B cell (primary cell): ENCODE measurements at regions not wholly inside any gene's neighbourhood (a gene's known extent, or its start where the extent isn't known, plus 50 kb on each side); places are given as distances from the start of the nearest gene placed in this dataset.

Experiments
- ATAC-seq: fragments of 200-7000 bp; cut with Tn5 transposase; one replicate; pipeline ENCODE4 v1.10.0; 2021; ENCODE audit warnings: low read depth, mild to moderate bottlenecking, moderate number of reproducible peaks, moderate library complexity
- CTCF ChIA-PET: fragments of 350-600 bp; sonication (Branson Sonifier 250); formaldehyde crosslinking; loops from one replicate; lab custom pipeline; 2021; ENCODE audit warnings: antibody characterized with exemption, inconsistent platforms; lab: Charles Lee
- POLR2A ChIA-PET: fragments of 350-600 bp; sonication (Branson Sonifier 250); formaldehyde crosslinking; loops from one replicate; lab custom pipeline; 2021; ENCODE audit warnings: antibody characterized with exemption; lab: Charles Lee
- DNase-seq: peaks from one replicate; pipeline ENCODE4 v3.0.0; 2013
- H2AFZ ChIP-seq: 2 replicates; pipeline ENCODE4 v1.6.1; 2012; ENCODE audit warnings: mild to moderate bottlenecking, low read depth, low read length; ENCODE audit not compliant: insufficient read depth, poor library complexity, severe bottlenecking
- H3K27ac ChIP-seq, 2 donors: 1 replicate in 1 of 2; 2 replicates in 1 of 2; pipeline ENCODE4 v1.5.1; 2012 to 2013; ENCODE audit warnings: low read length in 2 of 2, mild to moderate bottlenecking in 2 of 2, moderate library complexity in 1 of 2
- H3K27me3 ChIP-seq, 4 experiments: fragments of 200-600 bp in 1 of 4; sonication (generic) in 1 of 4; replicated peaks in 1 of 4; 1 replicate in 2 of 4; 2 replicates in 2 of 4; pipeline versions ENCODE4 v1.6.1 to v1.7.0; 2013 to 2016; ENCODE audit warnings: low read length in 3 of 4, mild to moderate bottlenecking in 2 of 4, mixed read lengths in 1 of 4, moderate library complexity in 1 of 4; ENCODE audit not compliant: insufficient read depth in 4 of 4, control insufficient read depth in 3 of 4; ENCODE audit errors: control extremely low read depth in 1 of 4
- H3K36me3 ChIP-seq, 2 experiments: replicated peaks in 1 of 2; 1 replicate in 1 of 2; 2 replicates in 1 of 2; pipeline versions ENCODE4 v1.6.1 to v1.7.1; 2013; ENCODE audit warnings: low read length in 1 of 2; ENCODE audit not compliant: insufficient read depth in 2 of 2, control insufficient read depth in 1 of 2; ENCODE audit errors: control extremely low read depth in 1 of 2, extremely low read depth in 1 of 2
- H3K4me1 ChIP-seq, 2 donors: fragments of 200-600 bp in 1 of 2; sonication (generic) in 1 of 2; 1 replicate in 1 of 2; 2 replicates in 1 of 2; pipeline versions ENCODE4 v1.5.1 to v1.6.1; 2013 to 2017; ENCODE audit warnings: low read length in 2 of 2; ENCODE audit not compliant: control insufficient read depth in 2 of 2, insufficient read depth in 2 of 2
- H3K4me2 ChIP-seq: replicated peaks from 2 replicates; pipeline ENCODE3; 2012; ENCODE audit warnings: mild to moderate bottlenecking, low read depth, low read length; ENCODE audit not compliant: poor library complexity, severe bottlenecking
- H3K4me3 ChIP-seq, 5 experiments: fragments of 200-600 bp in 1 of 5; sonication (generic) in 1 of 5; 1 replicate in 3 of 5; 2 replicates in 2 of 5; pipeline versions ENCODE4 v1.5.1 to v1.7.0; 2011 to 2016; ENCODE audit warnings: low read length in 4 of 5, mild to moderate bottlenecking in 4 of 5, low read depth in 2 of 5, control low read depth in 1 of 5, moderate library complexity in 1 of 5; ENCODE audit not compliant: insufficient read depth in 1 of 5; ENCODE audit errors: control extremely low read depth in 1 of 5, extremely low read depth in 1 of 5
- H3K79me2 ChIP-seq: fragments of 200-600 bp; sonication (generic); one replicate; pipeline ENCODE4 v1.6.0; 2016; ENCODE audit warnings: low read length; ENCODE audit not compliant: control insufficient read depth, insufficient read depth
- H3K9ac ChIP-seq: fragments of 200-600 bp; sonication (generic); 2 replicates; pipeline ENCODE4 v1.6.1; 2017; ENCODE audit warnings: mild to moderate bottlenecking, low read length, moderate library complexity
- H3K9me3 ChIP-seq, 3 donors: one replicate each; pipeline versions ENCODE4 v1.6.1 to v1.7.1; 2013; ENCODE audit warnings: low read length in 2 of 3; ENCODE audit not compliant: control insufficient read depth in 2 of 3, insufficient read depth in 1 of 3; ENCODE audit errors: control extremely low read depth in 1 of 3
- H4K20me1 ChIP-seq: 2 replicates; pipeline ENCODE4 v1.6.0; 2012; ENCODE audit warnings: mild to moderate bottlenecking, low read length; ENCODE audit not compliant: insufficient read depth, control insufficient read depth, poor library complexity, severe bottlenecking
- H3K27ac Mint-ChIP-seq: one replicate; pipeline ENCODE4 v1.8.0; 2021; ENCODE audit warnings: mixed read lengths
- H3K27me3 Mint-ChIP-seq: one replicate; pipeline ENCODE4 v1.8.0; 2021; ENCODE audit warnings: mixed read lengths
- H3K4me1 Mint-ChIP-seq: one replicate; pipeline ENCODE4 v1.8.0; 2021; ENCODE audit warnings: mixed read lengths
- H3K4me3 Mint-ChIP-seq: one replicate; pipeline ENCODE4 v1.8.0; 2021; ENCODE audit warnings: mixed read lengths
- H3K9me3 Mint-ChIP-seq: one replicate; pipeline ENCODE4 v1.8.0; 2022; ENCODE audit warnings: mixed read lengths; ENCODE audit not compliant: insufficient read depth
- EZH2 ChIP-seq: IDR thresholded peaks from 2 replicates; pipeline ENCODE4 v1.6.1; 2012; ENCODE audit warnings: borderline replicate concordance, low read depth, mild to moderate bottlenecking, moderate library complexity, low read length; ENCODE audit not compliant: insufficient read depth, poor library complexity, severe bottlenecking
- WGBS: methylation state at CpG from one replicate; pipeline ENCODE4 v1.1.5; 2013; ENCODE audit warnings: missing lambda C conversion rate; ENCODE audit not compliant: insufficient coverage; 5-methylcytosine and 5-hydroxymethylcytosine counted together
- intact Hi-C: fragments of 100-400 bp; cut with micrococcal nuclease; formaldehyde crosslinking; loops from one replicate; pipeline ENCODE4 v1.10.0; 2022
- TF ChIP-seq, protein P1 (sequence below): fragments of 200-600 bp; IDR thresholded peaks from one replicate; pipeline ENCODE4 v1.8.0; 2022; ENCODE audit warnings: antibody characterized with exemption, mild to moderate bottlenecking

DNA sequence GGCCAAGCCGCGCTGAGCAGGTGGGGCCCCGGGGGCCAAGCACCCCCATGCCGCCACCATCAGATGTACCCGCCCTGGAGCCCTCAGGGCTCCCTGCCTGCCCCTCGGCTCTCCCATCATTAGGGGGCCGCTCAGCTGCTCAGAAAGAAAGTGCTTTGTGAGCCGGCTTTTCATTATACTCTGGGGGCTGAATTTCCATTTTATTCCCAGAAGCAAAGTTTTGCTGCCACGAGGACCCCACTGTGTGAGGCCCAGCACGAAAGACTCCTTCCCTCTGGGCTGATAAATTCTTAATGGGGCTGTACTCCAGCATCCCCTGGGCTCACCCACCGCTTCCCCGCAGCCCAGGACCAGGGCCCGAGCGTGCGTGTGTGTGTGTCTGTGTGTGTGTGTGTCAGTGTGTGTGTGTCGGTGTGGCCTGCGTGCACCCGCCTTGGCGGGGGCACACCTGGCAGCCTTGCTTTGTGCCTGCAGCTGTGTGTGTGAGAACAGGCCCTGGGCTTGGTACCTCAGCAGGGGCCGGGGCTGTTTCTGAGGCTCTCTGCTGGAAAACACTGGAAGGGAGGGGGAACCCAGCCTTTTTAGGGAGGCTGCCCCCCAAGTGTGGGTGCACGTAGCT is 103.0 kb upstream of the GSE1 start:
- CTCF ChIA-PET = no interaction called here
- H3K27ac ChIP-seq = no peak overlapping the region

More for the DNA sequence above, 103.0 kb upstream of the GSE1 start:
- Histone ChIP-seq H3K36me3 (no peaks in the 10 kb centered on the region), H3K27me3 (no peaks in the 10 kb centered on the region), H3K4me2 (no peak overlapping the region), H3K9me3 (peaks cover 0 to 3% (median 0%) of the 10 kb centered on the region in 3 donors), H3K9ac (no peak overlapping the region), H3K4me1 (no peaks in the 10 kb centered on the region), H2AFZ (no peak overlapping the region), H3K79me2 (no peaks in the 10 kb centered on the region), H4K20me1 (no peaks in the 10 kb centered on the region), H3K4me3 (no peak overlapping the region)
- Mint-ChIP-seq H3K27ac (no peak overlapping the region), H3K4me1 (no peaks in the 10 kb centered on the region), H3K27me3 (peaks cover 4% of the 10 kb centered on the region), H3K4me3 (no peak overlapping the region), H3K9me3 (no peaks in the 10 kb centered on the region)
- POLR2A ChIA-PET = no interaction called here
- TF ChIP-seq, protein P1, sequence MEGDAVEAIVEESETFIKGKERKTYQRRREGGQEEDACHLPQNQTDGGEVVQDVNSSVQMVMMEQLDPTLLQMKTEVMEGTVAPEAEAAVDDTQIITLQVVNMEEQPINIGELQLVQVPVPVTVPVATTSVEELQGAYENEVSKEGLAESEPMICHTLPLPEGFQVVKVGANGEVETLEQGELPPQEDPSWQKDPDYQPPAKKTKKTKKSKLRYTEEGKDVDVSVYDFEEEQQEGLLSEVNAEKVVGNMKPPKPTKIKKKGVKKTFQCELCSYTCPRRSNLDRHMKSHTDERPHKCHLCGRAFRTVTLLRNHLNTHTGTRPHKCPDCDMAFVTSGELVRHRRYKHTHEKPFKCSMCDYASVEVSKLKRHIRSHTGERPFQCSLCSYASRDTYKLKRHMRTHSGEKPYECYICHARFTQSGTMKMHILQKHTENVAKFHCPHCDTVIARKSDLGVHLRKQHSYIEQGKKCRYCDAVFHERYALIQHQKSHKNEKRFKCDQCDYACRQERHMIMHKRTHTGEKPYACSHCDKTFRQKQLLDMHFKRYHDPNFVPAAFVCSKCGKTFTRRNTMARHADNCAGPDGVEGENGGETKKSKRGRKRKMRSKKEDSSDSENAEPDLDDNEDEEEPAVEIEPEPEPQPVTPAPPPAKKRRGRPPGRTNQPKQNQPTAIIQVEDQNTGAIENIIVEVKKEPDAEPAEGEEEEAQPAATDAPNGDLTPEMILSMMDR = no peak
- no peak for TF ChIP-seq EZH2
- DNase-seq (no peak), ATAC-seq (no peak)
- 81% methylated on average over 20 of the region's 21 CpGs for WGBS
- intact Hi-C loops = no loop called here
